AG04450 (cell line): ENCODE measurements at regions not wholly inside any gene's neighbourhood (a gene's known extent, or its start where the extent isn't known, plus 50 kb on each side); places are given as distances from the start of the nearest gene placed in this dataset.

Source experiments
- CTCF ChIA-PET: fragments of 300-600, 350-600 bp; formaldehyde crosslinking; extraction: SDS; loops from one replicate; lab custom pipeline; 2022; ENCODE audit warnings: antibody characterized with exemption, inconsistent platforms; lab: Charles Lee
- POLR2A ChIA-PET: fragments of 350-600 bp; formaldehyde crosslinking; extraction: SDS; loops from one replicate; lab custom pipeline; 2021; ENCODE audit warnings: antibody characterized with exemption, inconsistent platforms; lab: Yijun Ruan, JAX
- DNase-seq: peaks from one replicate; pipeline ENCODE4 v3.0.0-alpha.2; 2011; ENCODE audit warnings: low read depth, low spot score
- H3K27ac ChIP-seq: one replicate; pipeline ENCODE4 v1.5.1; 2012; ENCODE audit warnings: low read depth, low read length, control low read depth
- H3K27me3 ChIP-seq: one replicate; pipeline ENCODE4 v1.6.0; 2012; ENCODE audit warnings: low read length; ENCODE audit not compliant: control insufficient read depth, insufficient read depth
- H3K4me3 ChIP-seq: 2 replicates; pipeline ENCODE4 v1.5.1; 2011; ENCODE audit warnings: mild to moderate bottlenecking, low read depth, low read length, control low read depth
- H3K9me3 ChIP-seq: 2 replicates; pipeline ENCODE4 v1.5.1; 2012; ENCODE audit warnings: low read length; ENCODE audit not compliant: control insufficient read depth, insufficient read depth
- TF ChIP-seq, protein P1 (sequence below): IDR thresholded peaks from 2 replicates; pipeline ENCODE4 v1.5.1; 2011; ENCODE audit warnings: low read depth, low read length, control low read depth, inconsistent platforms

DNA sequence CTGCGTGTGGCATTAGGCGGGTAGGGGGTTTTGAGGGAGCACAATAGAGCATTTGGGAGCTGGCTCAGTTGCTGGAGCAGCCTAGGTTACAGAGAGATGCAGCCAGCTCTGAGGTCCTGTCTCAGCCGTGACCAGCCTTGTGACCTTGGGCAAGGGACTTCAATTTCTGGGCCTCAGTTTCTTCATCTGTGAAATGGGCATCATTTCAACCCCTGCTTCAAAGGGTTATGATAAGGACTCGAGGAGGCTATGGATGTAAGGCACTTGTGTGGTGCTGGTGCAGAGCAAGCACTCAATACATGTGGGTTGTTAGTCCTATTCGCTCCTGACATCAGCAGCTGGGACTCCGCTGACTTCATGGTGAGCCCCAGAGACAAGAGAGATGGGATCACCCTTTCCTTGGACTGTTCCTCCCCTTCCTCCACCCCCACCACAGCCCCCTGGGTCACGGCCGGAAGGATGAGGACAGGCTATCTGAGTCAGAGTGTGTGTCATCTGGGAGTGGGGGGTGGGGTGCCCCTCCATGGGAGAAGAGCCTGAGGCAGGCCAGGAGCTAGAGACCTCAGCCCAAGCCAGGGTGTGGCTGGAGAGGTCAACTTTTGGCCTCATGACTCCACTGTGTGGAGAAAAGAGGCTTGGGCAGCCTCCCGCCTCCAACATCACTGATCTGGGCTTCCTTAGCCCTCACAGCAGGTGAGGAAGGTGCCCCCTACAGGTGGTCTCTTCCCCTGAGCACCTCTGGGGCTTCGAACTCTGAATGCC is 71.4 kb upstream of the ZBTB40 start:
- Histone ChIP-seq H3K9me3 (no peaks in the 10 kb centered on the region; the same call in 1 of the 2 replicates), H3K27ac (no peak overlapping the region), H3K27me3 (peaks cover 5% of the 10 kb centered on the region), H3K4me3 (no peak overlapping the region)
- DNase-seq: no peak
- ChIA-PET POLR2A (no interaction called here), CTCF (no interaction called here)
- TF ChIP-seq, protein P1, sequence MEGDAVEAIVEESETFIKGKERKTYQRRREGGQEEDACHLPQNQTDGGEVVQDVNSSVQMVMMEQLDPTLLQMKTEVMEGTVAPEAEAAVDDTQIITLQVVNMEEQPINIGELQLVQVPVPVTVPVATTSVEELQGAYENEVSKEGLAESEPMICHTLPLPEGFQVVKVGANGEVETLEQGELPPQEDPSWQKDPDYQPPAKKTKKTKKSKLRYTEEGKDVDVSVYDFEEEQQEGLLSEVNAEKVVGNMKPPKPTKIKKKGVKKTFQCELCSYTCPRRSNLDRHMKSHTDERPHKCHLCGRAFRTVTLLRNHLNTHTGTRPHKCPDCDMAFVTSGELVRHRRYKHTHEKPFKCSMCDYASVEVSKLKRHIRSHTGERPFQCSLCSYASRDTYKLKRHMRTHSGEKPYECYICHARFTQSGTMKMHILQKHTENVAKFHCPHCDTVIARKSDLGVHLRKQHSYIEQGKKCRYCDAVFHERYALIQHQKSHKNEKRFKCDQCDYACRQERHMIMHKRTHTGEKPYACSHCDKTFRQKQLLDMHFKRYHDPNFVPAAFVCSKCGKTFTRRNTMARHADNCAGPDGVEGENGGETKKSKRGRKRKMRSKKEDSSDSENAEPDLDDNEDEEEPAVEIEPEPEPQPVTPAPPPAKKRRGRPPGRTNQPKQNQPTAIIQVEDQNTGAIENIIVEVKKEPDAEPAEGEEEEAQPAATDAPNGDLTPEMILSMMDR: no peak

DNA sequence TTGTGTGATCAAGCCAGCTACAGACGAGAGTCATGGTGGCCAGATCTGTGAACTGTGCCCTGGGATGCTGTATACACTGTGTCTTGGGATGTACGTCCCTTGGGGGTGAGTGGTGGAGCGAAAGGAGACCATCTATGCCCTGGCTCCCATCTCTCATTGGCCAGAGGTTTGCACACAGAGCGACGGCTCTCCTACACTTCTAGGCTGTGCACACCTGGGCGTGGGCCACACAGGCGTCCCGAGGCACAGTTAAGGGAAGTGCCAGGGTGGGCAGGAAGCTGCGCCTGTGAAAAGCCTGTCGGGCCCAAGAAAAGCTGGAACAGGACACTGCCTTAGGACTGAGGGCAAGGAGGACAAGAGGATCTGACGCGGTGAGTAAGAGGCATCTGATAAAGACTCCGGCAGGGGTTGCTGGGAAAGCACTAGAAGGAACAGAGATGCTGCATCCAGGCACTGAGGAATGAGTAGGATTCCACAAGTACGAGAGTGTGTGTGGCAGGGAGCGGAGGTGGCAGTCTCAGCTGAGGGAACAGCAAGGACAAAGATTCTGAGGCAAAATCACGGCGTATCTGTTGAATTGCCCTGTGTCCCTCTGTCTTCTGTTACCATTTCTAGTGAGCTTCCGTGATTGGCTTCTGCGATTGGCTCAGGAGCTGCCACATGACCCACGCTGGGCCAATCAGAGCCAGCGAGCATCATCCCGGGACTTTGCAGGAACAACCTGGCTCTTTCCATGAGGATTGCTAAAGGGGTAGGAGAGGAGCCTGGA is 67.9 kb upstream of the ZBTB40 start:
- CTCF ChIA-PET: no interaction called here
- POLR2A ChIA-PET: no interaction called here
- H3K4me3 ChIP-seq: no peak overlapping the region
- H3K27me3 ChIP-seq: peaks cover 9% of the 10 kb centered on the region
- DNase-seq: no peak
- TF ChIP-seq, protein P1: no peak
- no peak overlapping the region for H3K27ac ChIP-seq
- no peaks in the 10 kb centered on the region for H3K9me3 ChIP-seq

DNA sequence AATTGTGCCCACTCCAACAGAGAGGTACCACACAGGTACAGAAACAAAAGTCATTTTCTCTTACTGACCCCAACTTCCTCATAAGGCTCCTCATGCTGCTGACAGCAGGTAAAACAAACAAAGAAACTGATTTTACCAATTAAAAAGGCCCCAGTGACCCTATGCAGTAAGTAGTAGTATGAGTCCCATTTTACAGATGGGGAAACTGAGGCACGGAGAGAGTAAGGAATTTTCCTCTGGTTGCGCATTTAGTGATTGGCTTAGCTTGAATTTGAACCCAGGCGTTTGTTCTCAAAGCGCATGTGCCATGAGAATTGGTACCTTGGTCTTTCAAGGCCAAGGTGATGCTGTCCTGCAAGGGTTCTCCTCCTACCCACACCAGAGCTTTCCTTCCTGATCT is 66.1 kb upstream of the ZBTB40 start:
- H3K27ac ChIP-seq: no peak overlapping the region
- no peak for DNase-seq
- H3K9me3 ChIP-seq: no peaks in the 10 kb centered on the region
- TF ChIP-seq, protein P1: no peak
- POLR2A ChIA-PET: no interaction called here
- CTCF ChIA-PET: no interaction called here
- peaks cover 9% of the 10 kb centered on the region for H3K27me3 ChIP-seq
- no peak overlapping the region for H3K4me3 ChIP-seq

DNA sequence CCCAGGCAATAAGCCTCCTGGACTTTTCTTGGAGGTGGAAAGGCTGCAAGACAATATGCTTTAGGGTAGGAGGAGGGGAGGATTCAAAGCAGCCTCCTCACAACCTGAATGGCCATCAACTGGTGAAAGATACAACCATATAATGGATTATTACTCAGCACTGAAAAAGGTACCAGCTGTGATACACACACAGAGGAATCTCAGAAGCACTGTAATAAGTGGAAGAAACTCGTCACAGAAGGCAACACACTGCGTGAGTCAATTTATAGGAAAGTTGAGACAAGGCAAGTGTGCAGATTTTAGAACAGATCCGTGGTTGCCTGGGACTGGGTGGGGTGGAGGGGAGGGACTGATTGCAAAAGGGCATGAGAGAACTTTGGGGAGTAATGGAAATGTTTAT is 64.9 kb upstream of the ZBTB40 start:
- POLR2A ChIA-PET: interaction anchor here (0.6 kb wide), 1 partner anchor 254 kb away, joined by 7 read pairs; no protein-coding TSS in a partner anchor
- DNase-seq: no peak
- no peak overlapping the region for H3K27ac ChIP-seq
- CTCF ChIA-PET: no interaction called here
- TF ChIP-seq, protein P1: no peak
- peaks cover 9% of the 10 kb centered on the region for H3K27me3 ChIP-seq
- no peaks in the 10 kb centered on the region for H3K9me3 ChIP-seq
- no peak overlapping the region for H3K4me3 ChIP-seq

DNA sequence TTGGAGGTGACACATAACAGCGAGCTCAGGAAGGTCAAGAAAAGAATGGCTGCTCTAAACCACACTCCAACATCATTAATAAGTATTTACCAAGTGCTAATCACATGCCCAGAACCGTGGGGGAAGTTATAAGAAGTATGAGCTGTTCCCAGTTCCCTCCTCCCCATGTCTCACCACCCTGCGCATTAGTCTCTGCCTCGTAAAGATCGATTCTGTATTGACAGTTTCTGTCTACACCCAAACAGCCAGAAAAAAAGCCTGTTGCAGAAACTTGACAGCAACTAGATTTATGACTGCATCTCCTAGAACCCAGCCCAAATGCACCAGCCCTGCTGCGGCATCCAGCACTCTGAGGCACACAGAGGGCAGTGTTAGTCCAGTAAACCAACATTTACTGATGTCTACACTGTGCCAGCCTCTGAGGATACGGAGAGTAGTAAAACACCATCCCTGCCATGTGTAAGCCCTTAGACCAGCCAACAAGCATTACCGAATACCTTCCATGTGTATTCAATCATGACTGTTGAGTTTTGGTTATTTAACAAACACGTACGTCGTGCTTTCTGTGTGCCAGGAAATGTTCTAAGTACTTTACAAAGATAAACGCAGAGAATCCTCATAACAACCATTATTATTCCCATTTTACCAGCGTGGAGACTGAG is 63.6 kb upstream of the ZBTB40 start:
- H3K9me3 ChIP-seq: no peaks in the 10 kb centered on the region
- no peak overlapping the region for H3K4me3 ChIP-seq
- TF ChIP-seq, protein P1: no peak
- DNase-seq: no peak
- CTCF ChIA-PET: no interaction called here
- H3K27ac ChIP-seq: no peak overlapping the region
- H3K27me3 ChIP-seq: peaks cover 9% of the 10 kb centered on the region
- POLR2A ChIA-PET: no interaction called here
